NCI-H510A treated with DMSO at 0.1 percent for 48 hours (cell line): ENCODE measurements at regions not wholly inside any gene's neighbourhood (a gene's known extent, or its start where the extent isn't known, plus 50 kb on each side); places are given as distances from the start of the nearest gene placed in this dataset.
"Not testable (repeated sequence)": the region's sequence is repeated elsewhere in the genome, so short reads cannot be mapped to it uniquely, and the experiment has no call there.

Experiments used
- DNase-seq: peaks from one replicate; lab custom pipeline; 2025; lab: John Stamatoyannopoulos, UW

GRCh38 chr3:187536185-187536584 lies 134.0 kb downstream of the SST start:
- DNase-seq = no peak

GRCh38 chr3:187533797-187534196 lies 136.4 kb downstream of the SST start:
- no peak for DNase-seq

DNA sequence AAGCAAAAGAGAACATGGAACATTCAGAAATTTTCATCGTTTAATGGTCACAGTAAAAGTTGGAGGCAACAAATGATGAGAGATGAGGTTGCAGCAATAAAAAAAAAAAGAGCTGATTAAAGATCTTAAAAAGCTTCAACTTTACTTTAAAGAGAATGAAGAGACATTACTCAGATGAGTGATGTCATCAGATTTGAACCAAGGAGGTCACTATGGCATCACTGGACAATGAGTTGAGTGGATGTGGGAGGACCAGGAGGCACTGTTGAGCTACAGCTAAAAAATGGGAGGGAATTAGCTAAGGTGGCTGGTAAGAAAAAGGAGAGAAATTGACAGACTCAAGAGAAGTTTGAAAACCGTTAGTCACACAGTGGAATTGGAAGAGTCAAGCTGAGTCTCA lies 138.4 kb downstream of the SST start:
- DNase-seq = no peak

- no peak for DNase-seq
Measured at GRCh38 chr3:187522890-187523289, 147.3 kb downstream of the SST start.

DNA sequence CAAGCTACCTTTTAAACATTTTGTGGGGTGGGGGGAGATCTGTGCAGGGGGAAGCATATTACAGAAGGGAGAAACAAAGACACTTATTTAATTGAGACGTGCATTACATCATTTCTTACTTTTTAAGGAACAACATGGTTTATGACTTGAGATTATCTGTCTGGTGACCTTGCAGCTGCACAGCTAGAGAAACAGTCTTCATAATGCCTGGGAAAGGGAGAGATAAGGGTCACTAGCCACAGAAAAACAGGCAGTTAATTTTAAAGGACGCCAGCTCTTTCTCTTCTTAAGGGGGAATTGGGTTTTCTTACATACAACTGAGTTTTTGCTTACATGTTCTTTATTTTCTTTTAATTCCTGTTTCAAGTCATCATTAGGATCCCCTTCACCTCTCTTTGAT lies 147.9 kb downstream of the SST start:
- no peak for DNase-seq

DNA sequence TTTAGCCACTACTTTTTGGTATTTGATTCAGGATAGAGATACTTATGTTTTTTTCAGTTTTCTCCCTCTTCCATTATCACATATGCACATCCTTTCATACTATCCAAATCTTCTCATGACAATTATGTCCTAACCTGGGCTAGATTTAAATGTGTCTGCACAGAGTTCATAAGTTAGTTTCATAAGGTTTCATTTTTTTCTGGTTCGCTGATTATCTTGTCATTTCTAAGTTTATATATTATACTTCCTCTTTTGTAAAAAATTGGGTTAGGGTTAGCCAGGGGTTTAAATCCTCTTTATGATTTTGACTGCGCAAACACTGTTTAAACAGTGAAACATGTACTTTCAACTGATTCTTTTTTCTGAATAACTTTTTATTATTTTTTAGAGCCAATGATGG lies 148.6 kb downstream of the SST start:
- no peak for DNase-seq

- DNase-seq = no peak
Measured at GRCh38 chr3:187520027-187520945, 149.9 kb downstream of the SST start.

DNA sequence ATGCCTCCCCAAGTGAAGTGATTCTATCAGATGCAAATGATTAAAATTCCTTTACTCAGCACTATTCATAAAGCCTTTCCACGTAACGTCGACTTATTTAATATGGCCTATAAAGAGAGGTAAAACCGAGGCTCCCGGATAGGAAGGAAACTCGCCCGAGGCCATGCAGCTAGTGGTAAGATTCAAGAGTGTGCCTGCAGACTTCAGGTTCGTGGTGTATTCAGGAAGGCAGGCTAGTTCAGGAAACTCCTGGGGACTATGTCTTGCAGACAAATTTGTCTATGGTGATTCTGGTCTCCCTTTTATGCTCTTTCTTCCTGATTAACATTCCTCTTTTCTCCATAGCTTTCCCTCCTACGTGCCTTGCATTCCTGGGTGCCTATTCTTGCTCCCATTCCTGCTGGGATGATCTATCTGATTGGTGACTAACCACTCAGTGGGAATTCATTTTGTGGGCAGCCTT lies 150.7 kb downstream of the SST start:
- DNase-seq = no peak

DNA sequence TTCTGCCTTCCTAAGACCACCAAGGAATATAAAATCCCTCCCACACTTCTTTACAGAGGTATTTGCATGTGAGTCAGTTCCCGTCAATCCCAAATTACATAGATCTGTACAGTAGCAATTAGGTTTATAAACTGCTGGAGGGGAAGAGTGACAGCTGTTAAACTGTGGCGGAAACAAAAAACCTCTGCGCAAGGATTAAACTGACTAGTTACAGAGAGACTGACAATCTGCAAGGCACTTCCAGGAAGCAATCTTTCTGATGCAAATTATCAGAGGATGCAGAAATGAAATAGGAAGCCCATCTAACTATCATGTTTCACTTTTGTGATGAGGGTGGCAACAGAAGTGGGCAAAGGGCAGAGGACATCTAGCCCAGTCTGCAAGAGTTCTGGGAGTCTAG lies 150.4 kb downstream of the RTP4 start:
- DNase-seq = no peak

DNA sequence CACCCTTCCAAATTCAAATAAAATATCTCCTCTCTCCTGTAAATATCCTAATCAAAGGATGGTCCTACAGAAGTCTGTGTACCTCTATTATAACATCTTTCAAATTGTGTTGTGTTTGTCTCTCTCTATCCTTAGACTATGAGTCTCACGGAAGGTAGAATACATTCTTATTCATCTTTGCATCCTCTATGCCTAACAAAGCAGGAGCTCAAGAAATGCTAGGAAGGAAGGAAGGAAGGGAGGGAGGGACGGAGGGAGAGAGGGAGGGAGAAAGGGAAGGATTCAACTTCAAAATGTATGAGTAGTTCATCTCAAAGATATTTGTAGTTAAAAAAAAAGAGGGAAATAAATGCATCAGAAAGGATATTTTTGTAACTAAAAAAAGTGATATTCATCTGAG lies 150.0 kb downstream of the RTP4 start:
- DNase-seq = no peak

DNA sequence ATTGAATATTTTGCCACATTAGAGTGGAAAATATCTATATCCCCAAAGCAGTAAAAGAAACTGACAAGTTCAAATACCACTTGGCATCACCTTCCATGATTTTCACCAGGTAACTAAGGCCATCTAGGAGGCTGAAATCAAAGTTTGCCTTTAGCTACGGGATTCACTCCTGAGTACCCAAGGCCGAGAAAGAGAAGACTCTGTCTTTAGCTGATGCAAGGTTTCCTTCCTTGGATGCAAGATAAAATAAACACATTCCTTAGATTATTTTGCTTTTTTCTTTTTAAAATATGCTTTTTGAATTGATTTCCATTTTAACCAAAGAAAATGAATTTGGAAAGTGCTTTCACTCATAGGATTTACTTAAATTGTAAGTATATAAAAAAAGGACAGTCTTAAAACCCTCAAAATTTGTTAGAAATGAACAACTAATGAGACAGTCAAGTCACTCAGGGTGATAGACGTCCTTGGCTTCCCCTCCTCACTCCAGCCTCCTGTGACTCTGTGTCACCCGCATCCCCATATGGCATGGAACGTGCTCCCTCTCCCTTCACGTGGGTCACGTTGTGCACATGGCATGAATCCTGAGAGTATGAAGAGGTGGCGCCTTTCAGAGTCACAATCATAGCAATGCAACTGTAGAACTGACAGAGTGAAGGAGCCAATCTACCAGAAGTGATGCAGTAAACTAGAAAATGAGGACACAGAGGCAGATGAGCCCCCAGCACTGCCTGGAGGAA lies 148.4 kb downstream of the RTP4 start:
- no peak for DNase-seq

- DNase-seq = no peak
Measured at GRCh38 chr3:187507905-187508304, 139.7 kb downstream of the RTP4 start.

DNA sequence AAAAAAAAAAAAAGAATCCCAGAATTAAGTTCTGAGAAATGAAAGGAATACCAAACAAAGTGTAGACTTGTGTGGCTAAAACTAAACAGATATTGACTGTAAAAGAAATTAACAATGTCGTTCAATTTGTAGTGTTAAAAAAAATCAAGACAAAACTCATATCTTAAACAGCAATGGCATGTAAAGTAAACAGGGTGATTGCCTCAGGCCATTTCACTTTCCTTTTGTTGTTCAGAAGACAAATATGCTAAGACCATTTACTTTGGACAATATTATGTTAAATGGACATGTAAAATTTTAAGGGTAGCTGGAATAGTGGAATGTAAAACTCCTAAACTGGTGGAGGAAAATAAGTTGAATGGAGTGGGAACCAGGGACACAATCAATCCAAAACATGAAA lies 139.1 kb downstream of the RTP4 start:
- no peak for DNase-seq

GRCh38 chr3:187504435-187504834 lies 136.2 kb downstream of the RTP4 start:
- DNase-seq = no peak

DNA sequence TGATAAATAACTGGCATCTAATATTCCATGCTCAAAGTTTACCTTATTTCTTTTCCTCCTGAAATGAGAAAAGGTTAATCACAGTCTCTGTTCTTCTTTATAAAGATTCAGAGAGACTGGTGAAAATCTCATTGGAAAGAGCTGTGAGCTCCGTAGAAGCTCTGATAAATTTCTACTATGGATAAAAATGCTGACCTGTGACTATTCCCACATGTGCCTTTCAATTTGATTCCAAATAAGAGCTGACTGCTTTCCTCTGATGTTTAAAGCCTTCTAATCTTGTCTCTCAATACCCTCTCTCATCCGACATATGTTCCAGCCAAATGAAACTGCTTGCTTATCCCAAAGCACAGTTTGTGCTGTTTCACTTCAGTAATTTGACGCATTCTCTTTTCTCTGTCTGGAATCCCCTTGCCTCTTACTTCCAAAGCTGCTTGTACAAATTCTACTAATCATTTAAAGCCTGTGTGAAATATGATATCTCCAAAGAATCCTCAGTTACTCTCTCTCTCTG lies 130.1 kb downstream of the RTP4 start:
- no peak for DNase-seq

GRCh38 chr3:187497052-187497451 lies 128.9 kb downstream of the RTP4 start:
- no peak for DNase-seq

GRCh38 chr3:187494056-187494455 lies 125.9 kb downstream of the RTP4 start:
- not testable (repeated sequence) for DNase-seq

GRCh38 chr3:187491371-187491770 lies 123.2 kb downstream of the RTP4 start:
- DNase-seq = no peak

- DNase-seq = no peak
Measured at GRCh38 chr3:187490366-187490765, 122.2 kb downstream of the RTP4 start.

GRCh38 chr3:187484547-187485295 lies 116.5 kb downstream of the RTP4 start:
- DNase-seq = no peak

DNA sequence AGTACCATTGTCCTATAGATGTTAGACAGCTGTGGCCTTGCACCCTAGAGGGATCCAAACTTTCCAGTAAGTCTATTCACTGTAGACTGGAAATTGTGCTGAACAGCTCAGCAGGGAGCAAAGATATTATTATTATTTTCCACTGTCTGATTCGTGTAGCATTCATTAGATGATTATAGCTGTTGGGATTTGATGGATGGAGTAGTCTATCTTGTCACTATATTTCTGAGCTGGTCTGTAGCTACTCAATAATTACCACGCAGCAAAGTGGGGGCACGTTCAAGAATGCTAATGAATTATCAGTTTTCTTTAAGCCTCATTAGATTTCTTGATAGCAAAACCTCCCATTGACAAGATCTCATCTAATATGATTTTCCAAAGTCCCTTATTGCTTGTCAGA lies 113.2 kb downstream of the RTP4 start:
- no peak for DNase-seq

GRCh38 chr3:187475613-187476012 lies 107.4 kb downstream of the RTP4 start:
- DNase-seq = not testable (repeated sequence)
